MG63 (cell line): ENCODE measurements at regions not wholly inside any gene's neighbourhood (a gene's known extent, or its start where the extent isn't known, plus 50 kb on each side); places are given as distances from the start of the nearest gene placed in this dataset.
"Not testable (repeated sequence)": the region's sequence is repeated elsewhere in the genome, so short reads cannot be mapped to it uniquely, and the experiment has no call there.

ENCODE experiments used
- DNase-seq: peaks from one replicate; pipeline ENCODE4 v3.0.0-alpha.2; 2020
- H3K27me3 ChIP-seq: fragments of 250-450 bp; sonication (Bioruptor Pico); 2 replicates; pipeline ENCODE4 v1.5.1; 2020; ENCODE audit warnings: mild to moderate bottlenecking, moderate library complexity
- H3K36me3 ChIP-seq: fragments of 250-450 bp; sonication (Bioruptor Pico); 2 replicates; pipeline ENCODE4 v1.5.1; 2020; ENCODE audit warnings: mild to moderate bottlenecking, moderate library complexity
- H3K4me3 ChIP-seq: fragments of 250-450 bp; sonication (Bioruptor Pico); 2 replicates; pipeline ENCODE4 v1.5.1; 2020; ENCODE audit warnings: mild to moderate bottlenecking, moderate library complexity
- H3K9me3 ChIP-seq: fragments of 250-450 bp; sonication (Bioruptor Pico); 2 replicates; pipeline ENCODE4 v1.5.1; 2020; ENCODE audit warnings: mild to moderate bottlenecking, moderate library complexity

- no peaks in the 10 kb centered on the region for H3K27me3 ChIP-seq
- H3K4me3 ChIP-seq: no peak overlapping the region
- H3K9me3 ChIP-seq: no peaks in the 10 kb centered on the region
- H3K36me3 ChIP-seq: no peaks in the 10 kb centered on the region
- DNase-seq: no peak
These were observed 91.7 kb upstream of the HDDC2 start for GRCh38 chr6:125393449-125393858.

GRCh38 chr6:125406741-125407140 is 105.0 kb upstream of the HDDC2 start:
- Histone ChIP-seq H3K9me3 (no peaks in the 10 kb centered on the region), H3K27me3 (no peaks in the 10 kb centered on the region), H3K36me3 (no peaks in the 10 kb centered on the region), H3K4me3 (no peak overlapping the region)
- DNase-seq: no peak

GRCh38 chr6:125414507-125414906 is 112.7 kb upstream of the HDDC2 start:
- no peak for DNase-seq

GRCh38 chr6:125415913-125416312 is 114.1 kb upstream of the HDDC2 start:
- Histone ChIP-seq H3K27me3 (no peaks in the 10 kb centered on the region), H3K4me3 (no peak overlapping the region), H3K36me3 (no peaks in the 10 kb centered on the region), H3K9me3 (no peaks in the 10 kb centered on the region)
- DNase-seq: no peak

More at GRCh38 chr6:125414507-125414906, 112.7 kb upstream of the HDDC2 start:
- no peaks in the 10 kb centered on the region for H3K36me3 ChIP-seq
- no peaks in the 10 kb centered on the region for H3K27me3 ChIP-seq
- no peaks in the 10 kb centered on the region for H3K9me3 ChIP-seq
- H3K4me3 ChIP-seq: no peak overlapping the region

GRCh38 chr6:125421836-125422235 is 120.1 kb upstream of the HDDC2 start:
- Histone ChIP-seq H3K36me3 (no peaks in the 10 kb centered on the region), H3K27me3 (no peaks in the 10 kb centered on the region), H3K4me3 (no peak overlapping the region), H3K9me3 (no peaks in the 10 kb centered on the region)
- DNase-seq: no peak

- Histone ChIP-seq H3K9me3 (no peaks in the 10 kb centered on the region), H3K36me3 (no peaks in the 10 kb centered on the region), H3K27me3 (no peaks in the 10 kb centered on the region), H3K4me3 (no peak overlapping the region)
- DNase-seq: no peak
These were observed 121.3 kb upstream of the HDDC2 start for GRCh38 chr6:125423047-125423446.

- H3K36me3 ChIP-seq: no peaks in the 10 kb centered on the region
- no peaks in the 10 kb centered on the region for H3K27me3 ChIP-seq
- DNase-seq: no peak
These were observed 130.2 kb upstream of the HDDC2 start for GRCh38 chr6:125431971-125432370.

GRCh38 chr6:125432963-125433362 is 131.2 kb upstream of the HDDC2 start:
- H3K4me3 ChIP-seq: no peak overlapping the region
- H3K36me3 ChIP-seq: no peaks in the 10 kb centered on the region
- DNase-seq: no peak
- no peaks in the 10 kb centered on the region for H3K27me3 ChIP-seq
- H3K9me3 ChIP-seq: no peaks in the 10 kb centered on the region

More at GRCh38 chr6:125431971-125432370, 130.2 kb upstream of the HDDC2 start:
- Histone ChIP-seq H3K4me3 (no peak overlapping the region), H3K9me3 (no peaks in the 10 kb centered on the region)

- no peaks in the 10 kb centered on the region for H3K9me3 ChIP-seq
- H3K36me3 ChIP-seq: no peaks in the 10 kb centered on the region
- no peak overlapping the region for H3K4me3 ChIP-seq
- DNase-seq: no peak
- H3K27me3 ChIP-seq: no peaks in the 10 kb centered on the region
These were observed 133.0 kb upstream of the HDDC2 start for GRCh38 chr6:125434760-125435159.

GRCh38 chr6:125439512-125439911 is 137.7 kb upstream of the HDDC2 start:
- no peak for DNase-seq
- Histone ChIP-seq H3K27me3 (no peaks in the 10 kb centered on the region), H3K36me3 (no peaks in the 10 kb centered on the region), H3K4me3 (no peak overlapping the region), H3K9me3 (no peaks in the 10 kb centered on the region)

GRCh38 chr6:125444006-125444923 is 142.5 kb upstream of the HDDC2 start:
- no peak overlapping the region for H3K4me3 ChIP-seq
- H3K9me3 ChIP-seq: no peaks in the 10 kb centered on the region
- no peak for DNase-seq
- no peaks in the 10 kb centered on the region for H3K27me3 ChIP-seq
- no peaks in the 10 kb centered on the region for H3K36me3 ChIP-seq

GRCh38 chr6:125445054-125445453 is 143.3 kb upstream of the HDDC2 start:
- H3K9me3 ChIP-seq: no peaks in the 10 kb centered on the region
- no peak overlapping the region for H3K4me3 ChIP-seq
- no peaks in the 10 kb centered on the region for H3K36me3 ChIP-seq
- no peaks in the 10 kb centered on the region for H3K27me3 ChIP-seq
- no peak for DNase-seq

GRCh38 chr6:125446011-125446410 is 144.2 kb upstream of the HDDC2 start:
- H3K9me3 ChIP-seq: no peaks in the 10 kb centered on the region
- DNase-seq: no peak
- H3K36me3 ChIP-seq: no peaks in the 10 kb centered on the region
- no peak overlapping the region for H3K4me3 ChIP-seq
- H3K27me3 ChIP-seq: no peaks in the 10 kb centered on the region

- Histone ChIP-seq H3K36me3 (no peaks in the 10 kb centered on the region), H3K27me3 (no peaks in the 10 kb centered on the region), H3K9me3 (no peaks in the 10 kb centered on the region), H3K4me3 (no peak overlapping the region)
- DNase-seq: no peak
These were observed 150.0 kb upstream of the HDDC2 start for GRCh38 chr6:125451750-125452149.

- Histone ChIP-seq H3K36me3 (no peaks in the 10 kb centered on the region), H3K4me3 (no peak overlapping the region), H3K9me3 (no peaks in the 10 kb centered on the region), H3K27me3 (no peaks in the 10 kb centered on the region)
- DNase-seq: no peak
These were observed 151.7 kb upstream of the HDDC2 start for GRCh38 chr6:125453516-125453915.

- no peaks in the 10 kb centered on the region for H3K36me3 ChIP-seq
- DNase-seq: no peak
- no peaks in the 10 kb centered on the region for H3K27me3 ChIP-seq
- no peaks in the 10 kb centered on the region for H3K9me3 ChIP-seq
- H3K4me3 ChIP-seq: no peak overlapping the region
These were observed 152.6 kb upstream of the HDDC2 start for GRCh38 chr6:125454351-125454750.

GRCh38 chr6:125458493-125458892 is 156.7 kb upstream of the HDDC2 start:
- not testable (repeated sequence) for H3K9me3 ChIP-seq, DNase-seq, H3K4me3 ChIP-seq, H3K36me3 ChIP-seq, H3K27me3 ChIP-seq

GRCh38 chr6:125465332-125465731 is 163.6 kb upstream of the HDDC2 start:
- H3K36me3 ChIP-seq, H3K9me3 ChIP-seq, DNase-seq, H3K27me3 ChIP-seq, H3K4me3 ChIP-seq: not testable (repeated sequence)
